Hepatocyte (in vitro differentiated cells): ENCODE measurements at regions not wholly inside any gene's neighbourhood (a gene's known extent, or its start where the extent isn't known, plus 50 kb on each side); places are given as distances from the start of the nearest gene placed in this dataset.

ENCODE experiments used
- EZH2 ChIP-seq: fragments of 200-600 bp; sonication (generic); IDR thresholded peaks from 2 replicates; pipeline ENCODE4 v1.6.1; 2016; ENCODE audit warnings: antibody characterized with exemption, mild to moderate bottlenecking, borderline replicate concordance
- TF ChIP-seq, protein P1 (sequence below): fragments of 200-600 bp; sonication (generic); IDR thresholded peaks from 2 replicates; pipeline ENCODE4 v1.5.1; 2016; ENCODE audit warnings: antibody characterized with exemption, mild to moderate bottlenecking; ENCODE audit not compliant: poor library complexity

DNA sequence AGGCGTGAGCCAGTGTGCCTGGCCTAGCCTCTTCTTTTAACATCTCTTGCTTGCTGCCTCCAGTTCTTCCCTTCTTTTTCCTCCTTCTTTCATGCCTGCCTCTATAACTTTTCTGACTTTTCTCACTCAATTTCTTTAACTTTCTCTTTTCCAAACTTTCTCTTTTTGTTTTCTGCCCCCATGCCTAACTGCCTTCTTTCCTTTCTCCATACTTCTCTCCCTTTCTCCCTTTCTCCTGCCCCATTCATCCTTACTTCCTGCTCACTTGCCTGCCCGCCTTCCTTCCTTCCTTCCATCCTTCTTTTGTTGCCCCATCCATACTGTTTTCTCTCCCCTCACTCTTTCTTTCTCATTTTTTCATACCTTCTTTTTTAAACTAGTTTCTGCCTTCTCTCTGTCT, 105.2 kb downstream of the RBMX2 start:
- TF ChIP-seq EZH2 = no peak
- TF ChIP-seq, protein P1, sequence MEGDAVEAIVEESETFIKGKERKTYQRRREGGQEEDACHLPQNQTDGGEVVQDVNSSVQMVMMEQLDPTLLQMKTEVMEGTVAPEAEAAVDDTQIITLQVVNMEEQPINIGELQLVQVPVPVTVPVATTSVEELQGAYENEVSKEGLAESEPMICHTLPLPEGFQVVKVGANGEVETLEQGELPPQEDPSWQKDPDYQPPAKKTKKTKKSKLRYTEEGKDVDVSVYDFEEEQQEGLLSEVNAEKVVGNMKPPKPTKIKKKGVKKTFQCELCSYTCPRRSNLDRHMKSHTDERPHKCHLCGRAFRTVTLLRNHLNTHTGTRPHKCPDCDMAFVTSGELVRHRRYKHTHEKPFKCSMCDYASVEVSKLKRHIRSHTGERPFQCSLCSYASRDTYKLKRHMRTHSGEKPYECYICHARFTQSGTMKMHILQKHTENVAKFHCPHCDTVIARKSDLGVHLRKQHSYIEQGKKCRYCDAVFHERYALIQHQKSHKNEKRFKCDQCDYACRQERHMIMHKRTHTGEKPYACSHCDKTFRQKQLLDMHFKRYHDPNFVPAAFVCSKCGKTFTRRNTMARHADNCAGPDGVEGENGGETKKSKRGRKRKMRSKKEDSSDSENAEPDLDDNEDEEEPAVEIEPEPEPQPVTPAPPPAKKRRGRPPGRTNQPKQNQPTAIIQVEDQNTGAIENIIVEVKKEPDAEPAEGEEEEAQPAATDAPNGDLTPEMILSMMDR = no peak
